HL-60 (cell line): ENCODE measurements at regions not wholly inside any gene's neighbourhood (a gene's known extent, or its start where the extent isn't known, plus 50 kb on each side); places are given as distances from the start of the nearest gene placed in this dataset.

Experiments used
- DNase-seq, 2 experiments: peaks; one replicate each; pipeline ENCODE4 v3.0.0-alpha.2; 2010 to 2020; ENCODE audit warnings: low read depth in 1 of 2, low spot score in 1 of 2
- H3K27ac ChIP-seq: fragments of 250-450 bp; sonication (Bioruptor Pico); replicated peaks from 2 replicates; pipeline ENCODE4 v1.5.1; 2020; ENCODE audit warnings: mild to moderate bottlenecking, moderate library complexity
- H3K27me3 ChIP-seq: fragments of 250-450 bp; sonication (Bioruptor Pico); 2 replicates; pipeline ENCODE4 v1.5.1; 2021; ENCODE audit warnings: mild to moderate bottlenecking, moderate library complexity; ENCODE audit not compliant: insufficient read depth, poor library complexity, severe bottlenecking
- H3K4me3 ChIP-seq: replicated peaks from 2 replicates; pipeline ENCODE4 v1.5.1; 2011; ENCODE audit warnings: mild to moderate bottlenecking, control low read depth, low read length; ENCODE audit not compliant: insufficient read depth
- GABPA ChIP-seq: IDR thresholded peaks from 2 replicates; pipeline ENCODE4 v1.6.1; 2012; ENCODE audit warnings: low read depth
- POLR2AphosphoS5 ChIP-seq: IDR thresholded peaks from 2 replicates; pipeline ENCODE4 v1.6.1; 2012; ENCODE audit warnings: low read depth
- SPI1 ChIP-seq: IDR thresholded peaks from 2 replicates; pipeline ENCODE4 v1.6.1; 2012; ENCODE audit warnings: low read depth, mild to moderate bottlenecking, borderline replicate concordance
- TF ChIP-seq, protein P1 (sequence below): IDR thresholded peaks from 2 replicates; pipeline ENCODE4 v1.6.1; 2012; ENCODE audit warnings: low read depth; ENCODE audit not compliant: insufficient replicate concordance
- TF ChIP-seq, protein P2 (sequence below): IDR thresholded peaks from one replicate; pipeline ENCODE4 v1.5.1; 2011; ENCODE audit warnings: low read length, control low read depth, inconsistent platforms; ENCODE audit not compliant: insufficient read depth

DNA sequence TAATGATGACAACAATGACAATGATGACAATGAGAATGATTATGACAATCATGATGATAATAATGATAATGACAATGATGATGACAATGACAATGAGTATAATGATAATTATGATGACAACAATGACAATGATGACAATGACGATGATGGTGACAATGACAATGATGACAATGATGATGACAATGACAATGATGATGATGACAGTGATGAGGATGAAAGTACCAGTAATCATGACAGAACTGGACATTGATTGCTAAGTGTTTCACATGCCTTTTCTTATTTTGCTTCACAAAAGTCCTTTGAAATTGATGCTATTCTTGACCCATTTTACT lies 1106.0 kb upstream of the AUTS2 start:
- Histone ChIP-seq H3K27ac (no peak overlapping the region), H3K27me3 (no peaks in the 10 kb centered on the region)
- no peak for TF ChIP-seq POLR2AphosphoS5
- no peak for TF ChIP-seq SPI1
- TF ChIP-seq, protein P1, sequence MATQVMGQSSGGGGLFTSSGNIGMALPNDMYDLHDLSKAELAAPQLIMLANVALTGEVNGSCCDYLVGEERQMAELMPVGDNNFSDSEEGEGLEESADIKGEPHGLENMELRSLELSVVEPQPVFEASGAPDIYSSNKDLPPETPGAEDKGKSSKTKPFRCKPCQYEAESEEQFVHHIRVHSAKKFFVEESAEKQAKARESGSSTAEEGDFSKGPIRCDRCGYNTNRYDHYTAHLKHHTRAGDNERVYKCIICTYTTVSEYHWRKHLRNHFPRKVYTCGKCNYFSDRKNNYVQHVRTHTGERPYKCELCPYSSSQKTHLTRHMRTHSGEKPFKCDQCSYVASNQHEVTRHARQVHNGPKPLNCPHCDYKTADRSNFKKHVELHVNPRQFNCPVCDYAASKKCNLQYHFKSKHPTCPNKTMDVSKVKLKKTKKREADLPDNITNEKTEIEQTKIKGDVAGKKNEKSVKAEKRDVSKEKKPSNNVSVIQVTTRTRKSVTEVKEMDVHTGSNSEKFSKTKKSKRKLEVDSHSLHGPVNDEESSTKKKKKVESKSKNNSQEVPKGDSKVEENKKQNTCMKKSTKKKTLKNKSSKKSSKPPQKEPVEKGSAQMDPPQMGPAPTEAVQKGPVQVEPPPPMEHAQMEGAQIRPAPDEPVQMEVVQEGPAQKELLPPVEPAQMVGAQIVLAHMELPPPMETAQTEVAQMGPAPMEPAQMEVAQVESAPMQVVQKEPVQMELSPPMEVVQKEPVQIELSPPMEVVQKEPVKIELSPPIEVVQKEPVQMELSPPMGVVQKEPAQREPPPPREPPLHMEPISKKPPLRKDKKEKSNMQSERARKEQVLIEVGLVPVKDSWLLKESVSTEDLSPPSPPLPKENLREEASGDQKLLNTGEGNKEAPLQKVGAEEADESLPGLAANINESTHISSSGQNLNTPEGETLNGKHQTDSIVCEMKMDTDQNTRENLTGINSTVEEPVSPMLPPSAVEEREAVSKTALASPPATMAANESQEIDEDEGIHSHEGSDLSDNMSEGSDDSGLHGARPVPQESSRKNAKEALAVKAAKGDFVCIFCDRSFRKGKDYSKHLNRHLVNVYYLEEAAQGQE: no peak
- TF ChIP-seq, protein P2, sequence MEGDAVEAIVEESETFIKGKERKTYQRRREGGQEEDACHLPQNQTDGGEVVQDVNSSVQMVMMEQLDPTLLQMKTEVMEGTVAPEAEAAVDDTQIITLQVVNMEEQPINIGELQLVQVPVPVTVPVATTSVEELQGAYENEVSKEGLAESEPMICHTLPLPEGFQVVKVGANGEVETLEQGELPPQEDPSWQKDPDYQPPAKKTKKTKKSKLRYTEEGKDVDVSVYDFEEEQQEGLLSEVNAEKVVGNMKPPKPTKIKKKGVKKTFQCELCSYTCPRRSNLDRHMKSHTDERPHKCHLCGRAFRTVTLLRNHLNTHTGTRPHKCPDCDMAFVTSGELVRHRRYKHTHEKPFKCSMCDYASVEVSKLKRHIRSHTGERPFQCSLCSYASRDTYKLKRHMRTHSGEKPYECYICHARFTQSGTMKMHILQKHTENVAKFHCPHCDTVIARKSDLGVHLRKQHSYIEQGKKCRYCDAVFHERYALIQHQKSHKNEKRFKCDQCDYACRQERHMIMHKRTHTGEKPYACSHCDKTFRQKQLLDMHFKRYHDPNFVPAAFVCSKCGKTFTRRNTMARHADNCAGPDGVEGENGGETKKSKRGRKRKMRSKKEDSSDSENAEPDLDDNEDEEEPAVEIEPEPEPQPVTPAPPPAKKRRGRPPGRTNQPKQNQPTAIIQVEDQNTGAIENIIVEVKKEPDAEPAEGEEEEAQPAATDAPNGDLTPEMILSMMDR: no peak
- TF ChIP-seq GABPA: no peak

GRCh38 chr7:68503400-68503799 lies 1094.9 kb upstream of the AUTS2 start:
- Histone ChIP-seq H3K4me3 (no peak overlapping the region), H3K27me3 (no peaks in the 10 kb centered on the region), H3K27ac (no peak overlapping the region)
- DNase-seq: no peak
- no peak for TF ChIP-seq SPI1
- TF ChIP-seq, protein P1: no peak
- TF ChIP-seq, protein P2: no peak
- no peak for TF ChIP-seq GABPA
- no peak for TF ChIP-seq POLR2AphosphoS5

More for the DNA sequence above, 1106.0 kb upstream of the AUTS2 start:
- H3K4me3 ChIP-seq: no peak overlapping the region
- no peak for DNase-seq

DNA sequence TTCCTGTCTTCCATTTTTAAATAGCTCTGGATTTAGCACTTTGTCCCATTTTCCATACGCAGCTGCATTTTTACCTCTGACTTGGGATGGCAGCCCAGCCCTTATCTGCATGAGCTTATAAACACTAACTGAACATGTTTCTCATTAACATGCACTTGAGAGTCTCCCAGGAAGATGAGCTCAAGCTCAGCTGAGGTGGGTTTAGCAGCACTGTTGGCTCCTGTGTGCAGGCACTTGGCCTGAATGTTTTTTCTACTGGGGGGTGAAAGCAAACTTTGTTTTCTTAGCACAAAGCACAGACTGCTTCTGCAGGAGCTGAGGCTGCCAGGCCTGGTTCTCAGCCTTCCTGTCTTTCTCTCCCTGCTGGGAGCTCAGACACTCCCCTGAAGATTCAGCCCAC lies 1093.6 kb upstream of the AUTS2 start:
- no peak for DNase-seq
- H3K27me3 ChIP-seq: no peaks in the 10 kb centered on the region
- H3K4me3 ChIP-seq: no peak overlapping the region
- TF ChIP-seq, protein P2: no peak
- TF ChIP-seq POLR2AphosphoS5: no peak
- TF ChIP-seq, protein P1: no peak
- TF ChIP-seq SPI1: no peak
- TF ChIP-seq GABPA: no peak
- H3K27ac ChIP-seq: no peak overlapping the region
